ENCODE measurements at regions not wholly inside any gene's neighbourhood (a gene's known extent, or its start where the extent isn't known, plus 50 kb on each side); places are given as distances from the start of the nearest gene placed in this dataset.

GRCh38 chr2:22719396-22719795, 665.6 kb upstream of the KLHL29 start:
- Mint-ChIP-seq H3K36me3 (ENCODE audit: low read depth) (peaks cover 6% of the 10 kb centered on the region), H3K4me1 (no peaks in the 10 kb centered on the region), H3K4me3 (no peak overlapping the region), H3K27me3 (ENCODE audit: low read depth) (no peaks in the 10 kb centered on the region), H3K27ac (ENCODE audit: unreplicated experiment) (no peak overlapping the region), H3K9me3 (peaks cover 18% of the 10 kb centered on the region)
- DNase-seq (ENCODE audit: low read depth, low spot score) = no peak
- TF ChIP-seq CTCF (conservative IDR thresholded peaks at IDR 0.05) = no peak

GRCh38 chr2:22729466-22729865, 655.5 kb upstream of the KLHL29 start:
- peaks cover 19% of the 10 kb centered on the region for H3K9me3 Mint-ChIP-seq
- no peak overlapping the region for H3K27ac Mint-ChIP-seq (ENCODE audit: unreplicated experiment)
- no peak overlapping the region for H3K4me3 Mint-ChIP-seq
- no peak for TF ChIP-seq CTCF (conservative IDR thresholded peaks at IDR 0.05)
- no peak for DNase-seq (ENCODE audit: low read depth, low spot score)
- peaks cover 4% of the 10 kb centered on the region for H3K36me3 Mint-ChIP-seq (ENCODE audit: low read depth)
- H3K4me1 Mint-ChIP-seq = no peaks in the 10 kb centered on the region
- no peaks in the 10 kb centered on the region for H3K27me3 Mint-ChIP-seq (ENCODE audit: low read depth)

GRCh38 chr2:22734373-22735045, 650.5 kb upstream of the KLHL29 start:
- no peak overlapping the region for H3K27ac Mint-ChIP-seq (ENCODE audit: unreplicated experiment)
- DNase-seq (ENCODE audit: low read depth, low spot score) = no peak
- no peak for TF ChIP-seq CTCF (conservative IDR thresholded peaks at IDR 0.05)
- H3K4me1 Mint-ChIP-seq = no peaks in the 10 kb centered on the region
- peaks cover 11% of the 10 kb centered on the region for H3K9me3 Mint-ChIP-seq
- peaks cover 3% of the 10 kb centered on the region for H3K36me3 Mint-ChIP-seq (ENCODE audit: low read depth)
- H3K4me3 Mint-ChIP-seq = no peak overlapping the region
- H3K27me3 Mint-ChIP-seq (ENCODE audit: low read depth) = no peaks in the 10 kb centered on the region

GRCh38 chr2:22737144-22737543, 647.8 kb upstream of the KLHL29 start:
- Mint-ChIP-seq H3K9me3 (peaks cover 2% of the 10 kb centered on the region), H3K27ac (ENCODE audit: unreplicated experiment) (no peak overlapping the region), H3K36me3 (ENCODE audit: low read depth) (peaks cover 2% of the 10 kb centered on the region), H3K27me3 (ENCODE audit: low read depth) (no peaks in the 10 kb centered on the region), H3K4me1 (no peaks in the 10 kb centered on the region), H3K4me3 (no peak overlapping the region)
- TF ChIP-seq CTCF (conservative IDR thresholded peaks at IDR 0.05) = peak; percentile 45
- DNase-seq (ENCODE audit: low read depth, low spot score) = no peak

- TF ChIP-seq CTCF (conservative IDR thresholded peaks at IDR 0.05) = no peak
- DNase-seq (ENCODE audit: low read depth, low spot score) = no peak
- H3K4me3 Mint-ChIP-seq = no peak overlapping the region
- no peaks in the 10 kb centered on the region for H3K27me3 Mint-ChIP-seq (ENCODE audit: low read depth)
- no peaks in the 10 kb centered on the region for H3K36me3 Mint-ChIP-seq (ENCODE audit: low read depth)
- H3K4me1 Mint-ChIP-seq = no peaks in the 10 kb centered on the region
- no peak overlapping the region for H3K27ac Mint-ChIP-seq (ENCODE audit: unreplicated experiment)
- no peaks in the 10 kb centered on the region for H3K9me3 Mint-ChIP-seq
Measured at GRCh38 chr2:22741216-22741615, 643.8 kb upstream of the KLHL29 start.

All from neural crest cell (in vitro differentiated cells).